Transverse colon (tissue), 3 donors: ENCODE measurements at regions not wholly inside any gene's neighbourhood (a gene's known extent, or its start where the extent isn't known, plus 50 kb on each side); places are given as distances from the start of the nearest gene placed in this dataset.
"Not testable (repeated sequence)": the region's sequence is repeated elsewhere in the genome, so short reads cannot be mapped to it uniquely, and the experiment has no call there.

ENCODE experiments used
- CTCF ChIP-seq, 5 experiments: fragments of 200-600 bp in 3 of 5; fragments of 450-650 bp in 2 of 5; sonication (generic) in 3 of 5; IDR thresholded peaks; 1 replicate in 2 of 5; 2 replicates in 3 of 5; pipeline ENCODE4 v1.5.1; 2016 to 2017; ENCODE audit warnings: antibody characterized with exemption in 5 of 5, inconsistent platforms in 3 of 5, mild to moderate bottlenecking in 2 of 5, moderate library complexity in 1 of 5
- EP300 ChIP-seq: sonication (generic); formaldehyde crosslinking; IDR thresholded peaks from one replicate; pipeline ENCODE4 v1.6.1; 2017; ENCODE audit warnings: antibody characterized with exemption, low read depth
- POLR2A ChIP-seq: fragments of 450-650 bp; IDR thresholded peaks from one replicate; pipeline ENCODE4 v1.6.1; 2016; ENCODE audit warnings: antibody characterized with exemption, mild to moderate bottlenecking, moderate library complexity

- not testable (repeated sequence) for TF ChIP-seq CTCF (IDR thresholded peaks at IDR 0.05); POLR2A; EP300
Measured at GRCh38 chr21:7932834-7933233, 2588.5 kb upstream of the TPTE start.
